Endothelial cell (in vitro differentiated cells): ENCODE measurements at regions not wholly inside any gene's neighbourhood (a gene's known extent, or its start where the extent isn't known, plus 50 kb on each side); places are given as distances from the start of the nearest gene placed in this dataset.
"Not testable (repeated sequence)": the region's sequence is repeated elsewhere in the genome, so short reads cannot be mapped to it uniquely, and the experiment has no call there.

Experiments used
- DNase-seq: peaks from one replicate; pipeline ENCODE4 v3.0.0; 2021; ENCODE audit warnings: low spot score
- H3K27ac Mint-ChIP-seq: one replicate; pipeline ENCODE4 v1.8.0; 2021; ENCODE audit warnings: mixed read lengths, inconsistent platforms; ENCODE audit not compliant: unreplicated experiment
- H3K27me3 Mint-ChIP-seq: one replicate; pipeline ENCODE4 v1.8.0; 2021; ENCODE audit warnings: mild to moderate bottlenecking, moderate library complexity, mixed read lengths, inconsistent platforms; ENCODE audit not compliant: unreplicated experiment
- H3K36me3 Mint-ChIP-seq: one replicate; pipeline ENCODE4 v1.8.0; 2021; ENCODE audit warnings: mild to moderate bottlenecking, low read depth, mixed read lengths, inconsistent platforms; ENCODE audit not compliant: unreplicated experiment
- H3K4me1 Mint-ChIP-seq: one replicate; pipeline ENCODE4 v1.8.0; 2021; ENCODE audit warnings: mild to moderate bottlenecking, mixed read lengths, inconsistent platforms; ENCODE audit not compliant: unreplicated experiment
- H3K4me3 Mint-ChIP-seq: one replicate; pipeline ENCODE4 v1.8.0; 2021; ENCODE audit warnings: mild to moderate bottlenecking, mixed read lengths, inconsistent platforms; ENCODE audit not compliant: unreplicated experiment
- H3K9me3 Mint-ChIP-seq: one replicate; pipeline ENCODE4 v1.8.0; 2021; ENCODE audit warnings: mixed read lengths, inconsistent platforms; ENCODE audit not compliant: unreplicated experiment
- TF ChIP-seq, protein P1 (sequence below): fragments of 200-600 bp; sonication (generic); IDR thresholded peaks from one replicate; pipeline ENCODE4 v1.5.0; 2021; ENCODE audit warnings: antibody characterized with exemption; ENCODE audit not compliant: unreplicated experiment

DNA sequence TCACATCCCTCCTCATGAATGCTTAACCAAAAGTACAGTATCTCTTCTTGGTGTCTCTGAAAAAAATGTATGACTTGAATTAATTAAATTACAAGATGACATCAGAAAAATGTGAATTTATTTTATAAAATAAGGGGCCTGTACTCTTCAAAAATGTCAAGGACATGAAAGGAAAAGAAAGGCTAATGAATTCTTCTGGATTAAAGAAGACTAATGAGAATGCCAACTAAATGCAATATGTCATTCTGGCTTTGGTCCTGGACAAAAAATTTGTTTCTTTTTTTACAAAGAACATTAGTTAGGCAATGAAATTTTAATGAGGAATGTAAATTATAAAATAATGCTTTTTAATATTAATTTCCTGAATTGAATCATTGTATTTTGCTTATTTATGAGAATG lies 1125.7 kb downstream of the DNAJB9 start:
- DNase-seq = no peak
- peaks cover 3% of the 10 kb centered on the region for H3K36me3 Mint-ChIP-seq
- H3K27ac Mint-ChIP-seq = no peak overlapping the region
- H3K4me1 Mint-ChIP-seq = no peaks in the 10 kb centered on the region
- H3K4me3 Mint-ChIP-seq = no peak overlapping the region
- peaks cover 3% of the 10 kb centered on the region for H3K9me3 Mint-ChIP-seq
- TF ChIP-seq, protein P1, sequence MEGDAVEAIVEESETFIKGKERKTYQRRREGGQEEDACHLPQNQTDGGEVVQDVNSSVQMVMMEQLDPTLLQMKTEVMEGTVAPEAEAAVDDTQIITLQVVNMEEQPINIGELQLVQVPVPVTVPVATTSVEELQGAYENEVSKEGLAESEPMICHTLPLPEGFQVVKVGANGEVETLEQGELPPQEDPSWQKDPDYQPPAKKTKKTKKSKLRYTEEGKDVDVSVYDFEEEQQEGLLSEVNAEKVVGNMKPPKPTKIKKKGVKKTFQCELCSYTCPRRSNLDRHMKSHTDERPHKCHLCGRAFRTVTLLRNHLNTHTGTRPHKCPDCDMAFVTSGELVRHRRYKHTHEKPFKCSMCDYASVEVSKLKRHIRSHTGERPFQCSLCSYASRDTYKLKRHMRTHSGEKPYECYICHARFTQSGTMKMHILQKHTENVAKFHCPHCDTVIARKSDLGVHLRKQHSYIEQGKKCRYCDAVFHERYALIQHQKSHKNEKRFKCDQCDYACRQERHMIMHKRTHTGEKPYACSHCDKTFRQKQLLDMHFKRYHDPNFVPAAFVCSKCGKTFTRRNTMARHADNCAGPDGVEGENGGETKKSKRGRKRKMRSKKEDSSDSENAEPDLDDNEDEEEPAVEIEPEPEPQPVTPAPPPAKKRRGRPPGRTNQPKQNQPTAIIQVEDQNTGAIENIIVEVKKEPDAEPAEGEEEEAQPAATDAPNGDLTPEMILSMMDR = no peak
- H3K27me3 Mint-ChIP-seq = no peaks in the 10 kb centered on the region

DNA sequence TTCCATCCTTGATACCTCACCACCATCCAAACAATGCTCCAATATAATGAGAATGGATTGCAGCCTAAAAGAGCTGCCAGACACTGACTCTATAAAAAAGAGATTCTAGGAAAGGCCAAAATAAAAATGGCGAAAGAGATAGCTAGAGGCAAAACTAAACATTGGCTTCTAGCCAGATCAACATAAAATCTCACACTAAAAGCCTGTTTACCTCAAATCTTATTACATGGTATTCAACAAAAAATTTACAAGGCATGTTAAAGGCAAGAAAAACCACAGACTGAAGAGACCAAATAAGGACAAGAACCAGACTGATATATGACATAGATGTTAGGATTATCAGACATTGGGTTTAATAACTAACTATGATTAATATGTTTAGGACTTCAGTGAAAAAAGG lies 1127.0 kb downstream of the DNAJB9 start:
- Mint-ChIP-seq H3K27me3 (no peaks in the 10 kb centered on the region), H3K9me3 (peaks cover 3% of the 10 kb centered on the region), H3K4me3 (no peak overlapping the region), H3K27ac (no peak overlapping the region), H3K4me1 (no peaks in the 10 kb centered on the region), H3K36me3 (peaks cover 3% of the 10 kb centered on the region)
- DNase-seq = no peak
- TF ChIP-seq, protein P1 = no peak

DNA sequence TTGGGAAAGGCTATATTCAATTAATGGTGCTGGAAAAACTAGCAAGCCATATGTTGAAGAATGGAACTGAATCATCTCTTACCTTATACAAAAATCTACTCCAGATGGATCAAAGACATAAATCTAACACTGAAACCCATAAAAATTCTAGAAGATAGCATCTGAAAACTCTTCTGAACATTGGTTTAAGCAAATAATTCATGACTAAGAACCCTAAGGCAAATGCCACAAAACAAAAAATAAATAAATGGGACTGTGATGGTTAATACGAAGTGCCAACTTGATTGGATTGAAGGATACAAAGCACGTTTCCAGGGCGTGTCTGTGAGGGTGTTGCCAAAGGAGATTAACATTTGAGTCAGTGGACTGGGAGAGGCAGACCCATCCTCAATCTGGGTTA lies 1130.0 kb downstream of the DNAJB9 start:
- no peak overlapping the region for H3K27ac Mint-ChIP-seq
- no peaks in the 10 kb centered on the region for H3K36me3 Mint-ChIP-seq
- no peaks in the 10 kb centered on the region for H3K4me1 Mint-ChIP-seq
- no peaks in the 10 kb centered on the region for H3K27me3 Mint-ChIP-seq
- no peak overlapping the region for H3K4me3 Mint-ChIP-seq
- no peak for DNase-seq
- no peaks in the 10 kb centered on the region for H3K9me3 Mint-ChIP-seq
- TF ChIP-seq, protein P1 = no peak

DNA sequence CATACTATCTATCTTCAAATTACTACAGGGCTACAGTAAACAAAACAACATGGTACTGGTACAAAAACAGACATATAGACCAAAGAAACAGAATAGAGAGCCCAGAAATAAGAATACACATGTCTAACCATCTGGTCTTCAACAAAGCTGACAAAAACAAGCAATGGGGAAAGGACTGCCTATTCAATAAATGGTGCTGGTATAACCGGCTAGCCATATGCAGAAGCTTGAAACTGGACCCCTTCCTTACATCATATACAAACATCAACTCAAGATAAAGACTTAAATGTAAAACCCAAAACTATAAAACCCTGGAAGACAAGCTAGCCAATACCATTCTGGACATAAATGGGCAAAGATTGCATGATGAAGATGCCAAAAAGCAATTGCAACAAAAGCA lies 1143.7 kb downstream of the DNAJB9 start:
- TF ChIP-seq, protein P1 = no peak
- H3K9me3 Mint-ChIP-seq = no peaks in the 10 kb centered on the region
- DNase-seq = no peak
- no peaks in the 10 kb centered on the region for H3K36me3 Mint-ChIP-seq
- no peaks in the 10 kb centered on the region for H3K27me3 Mint-ChIP-seq
- H3K4me3 Mint-ChIP-seq = no peak overlapping the region
- H3K4me1 Mint-ChIP-seq = no peaks in the 10 kb centered on the region
- no peak overlapping the region for H3K27ac Mint-ChIP-seq

DNA sequence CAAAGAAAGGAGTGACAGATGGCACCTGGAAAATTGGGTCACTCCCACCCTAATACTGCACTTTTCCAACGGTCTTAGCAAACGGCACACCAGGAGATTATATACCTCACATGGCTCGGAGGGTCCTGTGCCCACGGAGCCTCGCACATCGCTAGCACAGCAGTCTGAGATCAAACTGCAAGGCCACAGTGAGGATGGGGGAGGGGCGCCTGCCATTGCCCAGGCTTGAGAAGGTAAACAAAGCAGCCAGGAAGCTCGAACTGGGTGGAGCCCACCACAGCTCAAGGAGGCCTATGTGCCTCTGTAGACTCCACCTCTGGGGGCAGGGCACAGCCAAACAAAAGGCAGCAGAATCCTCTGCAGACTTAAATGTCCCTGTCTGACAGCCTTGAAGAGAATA lies 1149.7 kb downstream of the DNAJB9 start:
- H3K27ac Mint-ChIP-seq, H3K4me1 Mint-ChIP-seq, H3K4me3 Mint-ChIP-seq, H3K36me3 Mint-ChIP-seq, DNase-seq, H3K27me3 Mint-ChIP-seq, H3K9me3 Mint-ChIP-seq: not testable (repeated sequence)

DNA sequence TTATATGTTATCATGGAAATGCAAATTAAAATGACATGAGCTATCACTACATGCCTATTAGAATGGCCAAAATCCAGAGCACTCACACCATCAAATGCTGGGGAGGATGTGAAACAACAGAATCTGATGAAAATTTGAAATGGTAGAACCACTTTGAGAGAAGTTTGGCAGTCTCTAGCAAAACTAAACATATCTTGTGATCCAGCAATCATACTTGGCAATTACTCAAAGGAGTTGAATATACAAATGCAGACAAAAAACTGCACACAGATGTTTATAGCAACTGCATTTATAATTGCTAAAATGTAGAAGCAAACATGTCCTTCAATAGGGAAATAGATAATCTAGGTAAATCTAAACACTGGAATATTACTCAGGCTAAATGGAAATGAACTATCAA lies 1164.9 kb downstream of the DNAJB9 start:
- Mint-ChIP-seq H3K9me3 (no peaks in the 10 kb centered on the region), H3K4me3 (no peak overlapping the region), H3K4me1 (no peaks in the 10 kb centered on the region), H3K36me3 (no peaks in the 10 kb centered on the region), H3K27me3 (no peaks in the 10 kb centered on the region), H3K27ac (no peak overlapping the region)
- TF ChIP-seq, protein P1 = no peak
- no peak for DNase-seq
